ENCODE measurements at regions not wholly inside any gene's neighbourhood (a gene's known extent, or its start where the extent isn't known, plus 50 kb on each side); places are given as distances from the start of the nearest gene placed in this dataset.

GRCh38 chr10:78551184-78552005 is 517.4 kb upstream of the ZMIZ1 start:
- Histone ChIP-seq H3K27ac (peak overlapping the region; percentile 8 to 70 (median 52)), H3K36me3 (no peaks in the 10 kb centered on the region), H3K4me1 (peaks cover 37 to 49% of the 10 kb centered on the region in 2 donors), H3K4me3 (replicated peaks in 1 of 3) (no peak overlapping the region), H3K27me3 (no peaks in the 10 kb centered on the region), H3K9me3 (no peaks in the 10 kb centered on the region)
- DNase-seq: peak; percentile 58 to 69
- TF ChIP-seq, protein P1, sequence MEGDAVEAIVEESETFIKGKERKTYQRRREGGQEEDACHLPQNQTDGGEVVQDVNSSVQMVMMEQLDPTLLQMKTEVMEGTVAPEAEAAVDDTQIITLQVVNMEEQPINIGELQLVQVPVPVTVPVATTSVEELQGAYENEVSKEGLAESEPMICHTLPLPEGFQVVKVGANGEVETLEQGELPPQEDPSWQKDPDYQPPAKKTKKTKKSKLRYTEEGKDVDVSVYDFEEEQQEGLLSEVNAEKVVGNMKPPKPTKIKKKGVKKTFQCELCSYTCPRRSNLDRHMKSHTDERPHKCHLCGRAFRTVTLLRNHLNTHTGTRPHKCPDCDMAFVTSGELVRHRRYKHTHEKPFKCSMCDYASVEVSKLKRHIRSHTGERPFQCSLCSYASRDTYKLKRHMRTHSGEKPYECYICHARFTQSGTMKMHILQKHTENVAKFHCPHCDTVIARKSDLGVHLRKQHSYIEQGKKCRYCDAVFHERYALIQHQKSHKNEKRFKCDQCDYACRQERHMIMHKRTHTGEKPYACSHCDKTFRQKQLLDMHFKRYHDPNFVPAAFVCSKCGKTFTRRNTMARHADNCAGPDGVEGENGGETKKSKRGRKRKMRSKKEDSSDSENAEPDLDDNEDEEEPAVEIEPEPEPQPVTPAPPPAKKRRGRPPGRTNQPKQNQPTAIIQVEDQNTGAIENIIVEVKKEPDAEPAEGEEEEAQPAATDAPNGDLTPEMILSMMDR (IDR thresholded peaks at IDR 0.05): no peak
- no peak for TF ChIP-seq POLR2A (IDR thresholded peaks at IDR 0.05)
- intact Hi-C loops (cut with DNase I): no loop called here
- 63 to 65% methylated on average over 10 of the region's 10 CpGs for WGBS, 2 donors

GRCh38 chr10:78552261-78552811 is 516.4 kb upstream of the ZMIZ1 start:
- intact Hi-C loops (cut with DNase I): no loop called here
- WGBS, 2 donors: 37 to 38% methylated on average over 7 of the region's 7 CpGs
- H3K27me3 ChIP-seq: no peaks in the 10 kb centered on the region
- H3K36me3 ChIP-seq: no peaks in the 10 kb centered on the region
- no peaks in the 10 kb centered on the region for H3K9me3 ChIP-seq
- DNase-seq: peak; percentile 69 to 70
- H3K27ac ChIP-seq: peak overlapping the region; percentile 46 to 70 (median 52)
- peaks cover 37 to 49% of the 10 kb centered on the region in 2 donors for H3K4me1 ChIP-seq
- no peak overlapping the region for H3K4me3 ChIP-seq (replicated peaks in 1 of 3)
- TF ChIP-seq POLR2A (IDR thresholded peaks at IDR 0.05): no peak
- TF ChIP-seq, protein P1 (IDR thresholded peaks at IDR 0.05): no peak

DNA sequence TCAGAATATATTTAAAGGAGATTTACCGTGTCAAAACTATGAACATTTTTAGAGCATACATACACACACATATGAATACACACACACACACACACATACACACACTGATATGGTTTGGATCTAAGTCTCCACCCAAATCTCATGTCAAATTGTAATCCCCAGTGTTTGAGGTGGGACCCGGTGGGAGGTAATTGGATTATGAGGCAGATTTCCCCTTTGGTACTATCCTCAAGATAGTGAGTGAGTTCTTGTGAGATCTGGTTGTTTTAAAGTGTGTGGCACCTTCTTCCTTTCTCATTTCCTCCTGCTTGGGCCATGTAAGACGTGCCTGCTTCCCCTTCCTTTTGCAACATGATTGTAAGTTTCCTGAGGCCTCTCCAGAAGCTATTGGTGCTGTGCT is 515.0 kb upstream of the ZMIZ1 start:
- no peak for TF ChIP-seq POLR2A (IDR thresholded peaks at IDR 0.05)
- TF ChIP-seq, protein P1 (IDR thresholded peaks at IDR 0.05): no peak
- H3K27ac ChIP-seq: no peak overlapping the region
- no peaks in the 10 kb centered on the region for H3K9me3 ChIP-seq
- H3K27me3 ChIP-seq: no peaks in the 10 kb centered on the region
- H3K4me3 ChIP-seq (replicated peaks in 1 of 3): no peak overlapping the region
- WGBS, 2 donors: 85 to 90% methylated on average over 3 of the region's 3 CpGs
- no peak for DNase-seq
- H3K36me3 ChIP-seq: no peaks in the 10 kb centered on the region
- peaks cover 32 to 42% of the 10 kb centered on the region in 2 donors for H3K4me1 ChIP-seq
- intact Hi-C loops (cut with DNase I): no loop called here

GRCh38 chr10:78555128-78555527 is 513.6 kb upstream of the ZMIZ1 start:
- Histone ChIP-seq H3K4me3 (replicated peaks in 1 of 3) (no peak overlapping the region), H3K36me3 (no peaks in the 10 kb centered on the region), H3K9me3 (no peaks in the 10 kb centered on the region), H3K27me3 (no peaks in the 10 kb centered on the region), H3K27ac (no peak overlapping the region), H3K4me1 (peaks cover 20 to 34% of the 10 kb centered on the region in 2 donors)
- TF ChIP-seq POLR2A (IDR thresholded peaks at IDR 0.05): no peak
- TF ChIP-seq, protein P1 (IDR thresholded peaks at IDR 0.05): no peak
- intact Hi-C loops (cut with DNase I): no loop called here
- WGBS, 2 donors: 88 to 91% methylated on average over 2 of the region's 2 CpGs
- no peak for DNase-seq

Data from thyroid gland (tissue), 4 donors.